GM12874 (cell line): ENCODE measurements at regions not wholly inside any gene's neighbourhood (a gene's known extent, or its start where the extent isn't known, plus 50 kb on each side); places are given as distances from the start of the nearest gene placed in this dataset.

Source experiments
- TF ChIP-seq, protein P1 (sequence below): IDR thresholded peaks from 2 replicates; pipeline ENCODE4 v1.5.1; 2011; ENCODE audit warnings: low read depth, mild to moderate bottlenecking, control low read depth, low read length, moderate library complexity; ENCODE audit not compliant: insufficient read depth

- TF ChIP-seq, protein P1, sequence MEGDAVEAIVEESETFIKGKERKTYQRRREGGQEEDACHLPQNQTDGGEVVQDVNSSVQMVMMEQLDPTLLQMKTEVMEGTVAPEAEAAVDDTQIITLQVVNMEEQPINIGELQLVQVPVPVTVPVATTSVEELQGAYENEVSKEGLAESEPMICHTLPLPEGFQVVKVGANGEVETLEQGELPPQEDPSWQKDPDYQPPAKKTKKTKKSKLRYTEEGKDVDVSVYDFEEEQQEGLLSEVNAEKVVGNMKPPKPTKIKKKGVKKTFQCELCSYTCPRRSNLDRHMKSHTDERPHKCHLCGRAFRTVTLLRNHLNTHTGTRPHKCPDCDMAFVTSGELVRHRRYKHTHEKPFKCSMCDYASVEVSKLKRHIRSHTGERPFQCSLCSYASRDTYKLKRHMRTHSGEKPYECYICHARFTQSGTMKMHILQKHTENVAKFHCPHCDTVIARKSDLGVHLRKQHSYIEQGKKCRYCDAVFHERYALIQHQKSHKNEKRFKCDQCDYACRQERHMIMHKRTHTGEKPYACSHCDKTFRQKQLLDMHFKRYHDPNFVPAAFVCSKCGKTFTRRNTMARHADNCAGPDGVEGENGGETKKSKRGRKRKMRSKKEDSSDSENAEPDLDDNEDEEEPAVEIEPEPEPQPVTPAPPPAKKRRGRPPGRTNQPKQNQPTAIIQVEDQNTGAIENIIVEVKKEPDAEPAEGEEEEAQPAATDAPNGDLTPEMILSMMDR: no peak
These were observed 344.5 kb upstream of the TNP1 start for GRCh38 chr2:217204358-217204757.

DNA sequence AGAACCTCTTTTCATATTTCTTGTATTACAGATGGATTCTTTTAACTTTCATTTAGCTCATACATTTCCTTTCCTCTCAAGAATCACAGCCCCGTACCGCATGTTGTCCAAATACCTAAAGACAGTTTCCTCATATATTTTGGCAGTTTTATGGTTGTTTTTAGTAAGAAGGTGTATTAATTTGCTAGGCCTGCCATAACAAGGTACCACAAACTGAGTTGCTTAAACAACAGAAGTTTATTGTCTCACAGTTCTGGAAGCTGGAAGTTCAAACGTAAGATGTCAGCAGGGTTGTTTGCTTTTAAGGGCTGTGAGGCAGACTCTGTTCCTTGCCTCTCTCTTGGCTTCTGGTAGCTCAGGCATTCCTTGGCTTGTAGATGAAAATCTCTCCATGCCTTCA lies 343.2 kb upstream of the TNP1 start:
- TF ChIP-seq, protein P1: no peak

DNA sequence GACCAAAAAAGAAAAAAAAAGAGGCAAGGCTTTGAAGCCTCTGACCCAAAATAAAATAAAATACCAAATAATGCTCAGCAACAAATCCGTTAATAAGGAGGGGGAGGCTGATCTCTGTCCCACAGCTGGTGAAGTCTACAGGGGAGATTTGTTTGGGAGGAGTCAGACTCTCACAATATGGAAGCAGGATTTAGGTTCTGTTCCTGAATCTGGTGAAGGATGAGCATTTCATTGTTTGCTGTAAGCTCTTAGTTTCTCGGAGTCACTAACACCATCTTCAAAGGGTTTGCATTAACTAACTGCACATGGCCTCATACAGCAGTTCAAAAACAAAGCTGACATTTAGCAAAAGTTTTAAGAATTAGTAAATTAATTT lies 339.4 kb upstream of the TNP1 start:
- TF ChIP-seq, protein P1: no peak

- TF ChIP-seq, protein P1: no peak
These were observed 336.0 kb upstream of the TNP1 start for GRCh38 chr2:217195658-217196446.

GRCh38 chr2:217195016-217195415 lies 335.2 kb upstream of the TNP1 start:
- TF ChIP-seq, protein P1: no peak

DNA sequence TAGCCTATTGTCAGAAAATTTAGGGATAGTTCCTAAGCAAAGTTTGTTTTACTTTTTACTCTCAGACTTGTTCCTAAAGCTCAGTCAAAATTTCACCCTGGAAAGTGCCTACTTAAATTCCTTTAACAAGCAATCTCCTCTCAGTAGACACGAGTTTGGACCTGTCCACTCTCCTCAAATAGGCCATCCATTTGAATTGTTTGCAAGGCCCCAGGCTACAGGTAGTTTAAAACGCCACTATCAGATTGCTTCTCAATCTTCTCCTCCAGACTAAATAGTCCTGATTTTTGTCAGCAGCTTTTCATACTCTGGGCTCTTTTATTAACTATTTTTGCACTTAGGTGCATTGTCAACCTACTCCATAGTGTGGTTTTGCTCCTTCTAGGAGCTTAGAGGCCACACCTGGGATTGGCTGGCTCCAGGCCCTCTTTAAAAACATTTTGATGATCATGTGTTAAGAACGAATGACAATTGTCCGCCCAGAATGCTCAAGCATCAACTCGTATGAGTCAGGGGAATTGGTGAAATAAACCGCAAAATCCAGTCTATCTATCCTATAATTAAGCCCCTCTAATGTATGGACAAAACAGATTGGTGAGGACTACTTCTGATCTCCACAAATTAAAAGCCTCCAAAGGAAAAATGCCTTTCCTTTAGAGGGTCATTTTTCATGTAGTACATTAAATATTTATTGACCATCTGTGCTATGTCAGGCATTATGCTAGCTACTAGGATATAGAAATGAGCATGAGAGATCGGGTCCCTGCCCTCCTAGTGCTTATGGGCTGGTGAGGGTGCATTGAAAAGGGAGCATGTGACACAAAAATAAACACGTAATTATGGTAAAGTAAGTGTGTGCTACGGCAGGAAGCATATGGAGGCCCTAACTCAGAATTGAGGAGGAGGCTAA lies 333.8 kb upstream of the TNP1 start:
- TF ChIP-seq, protein P1: no peak

DNA sequence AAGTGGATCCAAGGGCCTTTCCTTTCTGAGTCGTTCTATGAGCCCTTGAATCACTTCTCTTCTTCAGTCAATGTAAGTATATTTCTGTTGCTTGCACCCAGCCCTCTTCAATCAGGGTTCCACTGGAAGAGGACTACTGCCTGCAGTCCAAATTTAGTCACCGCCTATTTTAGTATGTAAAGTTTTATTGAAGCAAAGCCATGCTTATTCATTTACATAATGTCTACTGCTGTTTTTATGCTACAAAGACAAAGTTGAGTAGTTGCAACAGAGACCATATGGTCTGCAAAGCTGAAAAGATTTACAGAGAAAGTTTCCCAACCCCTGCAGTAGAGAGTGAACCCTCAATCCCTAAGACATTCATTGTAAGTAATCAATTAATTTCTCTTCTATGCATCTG lies 332.5 kb upstream of the TNP1 start:
- TF ChIP-seq, protein P1: no peak
